Muscle of arm (tissue), 1 donor: ENCODE measurements at regions not wholly inside any gene's neighbourhood (a gene's known extent, or its start where the extent isn't known, plus 50 kb on each side); places are given as distances from the start of the nearest gene placed in this dataset.

Experiments used
- DNase-seq: peaks from one replicate; pipeline ENCODE4 v3.0.0-alpha.2; 2013

- DNase-seq, result no peak
These were observed 148.6 kb downstream of the DHX35 start for GRCh38 chr20:39110819-39111136.

GRCh38 chr20:39109933-39110818 lies 148.0 kb downstream of the DHX35 start:
- DNase-seq, result no peak

GRCh38 chr20:39108746-39109145 lies 146.6 kb downstream of the DHX35 start:
- DNase-seq, result no peak

- no peak for DNase-seq
These were observed 145.6 kb downstream of the DHX35 start for GRCh38 chr20:39107741-39108140.

- no peak for DNase-seq
These were observed 144.6 kb downstream of the DHX35 start for GRCh38 chr20:39106791-39107190.

GRCh38 chr20:39105551-39105950 lies 143.4 kb downstream of the DHX35 start:
- DNase-seq, result no peak

- DNase-seq, result no peak
These were observed 141.6 kb downstream of the DHX35 start for GRCh38 chr20:39103732-39104131.

GRCh38 chr20:39103305-39103704 lies 141.2 kb downstream of the DHX35 start:
- DNase-seq, result no peak

- no peak for DNase-seq
These were observed 139.8 kb downstream of the DHX35 start for GRCh38 chr20:39101895-39102294.

- DNase-seq, result no peak
These were observed 138.5 kb downstream of the DHX35 start for GRCh38 chr20:39100691-39101090.

GRCh38 chr20:39097889-39098288 lies 135.7 kb downstream of the DHX35 start:
- DNase-seq, result no peak

GRCh38 chr20:39095870-39096269 lies 133.7 kb downstream of the DHX35 start:
- no peak for DNase-seq

GRCh38 chr20:39094391-39094790 lies 132.2 kb downstream of the DHX35 start:
- no peak for DNase-seq

GRCh38 chr20:39092733-39093410 lies 130.7 kb downstream of the DHX35 start:
- DNase-seq, result no peak

GRCh38 chr20:39090906-39091305 lies 128.8 kb downstream of the DHX35 start:
- DNase-seq, result no peak

- no peak for DNase-seq
These were observed 127.7 kb downstream of the DHX35 start for GRCh38 chr20:39089797-39090196.
